Esophagus muscularis mucosa (tissue), 4 donors: ENCODE measurements at regions not wholly inside any gene's neighbourhood (a gene's known extent, or its start where the extent isn't known, plus 50 kb on each side); places are given as distances from the start of the nearest gene placed in this dataset.

Experiments
- DNase-seq: peaks from one replicate; pipeline ENCODE4 v3.0.0-alpha.2; 2017; ENCODE audit errors: extremely low spot score
- H3K27ac ChIP-seq, 4 donors: fragments of 200-600 bp; sonication (generic); replicated peaks in 1 of 4; 1 replicate in 3 of 4; 2 replicates in 1 of 4; pipeline ENCODE4 v1.5.1; 2016 to 2019; ENCODE audit warnings: mild to moderate bottlenecking in 1 of 4
- H3K27me3 ChIP-seq, 4 donors: fragments of 200-600 bp; sonication (generic); one replicate each; pipeline versions ENCODE4 v1.5.1 to v1.6.0; 2016 to 2019
- H3K36me3 ChIP-seq, 4 donors: fragments of 200-600 bp; sonication (generic); one replicate each; pipeline ENCODE4 v1.5.1; 2016 to 2019
- H3K4me1 ChIP-seq, 4 donors: fragments of 200-600 bp; sonication (generic); one replicate each; pipeline ENCODE4 v1.5.1; 2016 to 2019
- H3K4me3 ChIP-seq, 4 donors: fragments of 200-600 bp; sonication (generic); 1 replicate in 2 of 4; 2 replicates in 2 of 4; pipeline ENCODE4 v1.5.1; 2016 to 2019; ENCODE audit warnings: mild to moderate bottlenecking in 4 of 4, moderate library complexity in 1 of 4
- H3K9me3 ChIP-seq, 4 donors: fragments of 200-600 bp; sonication (generic); 1 replicate in 3 of 4; 2 replicates in 1 of 4; pipeline ENCODE4 v1.5.1; 2016 to 2019
- EP300 ChIP-seq: sonication (generic); formaldehyde crosslinking; IDR thresholded peaks from one replicate; pipeline ENCODE4 v1.6.1; 2017; ENCODE audit warnings: antibody characterized with exemption
- POLR2A ChIP-seq: fragments of 450-650 bp; IDR thresholded peaks from one replicate; pipeline ENCODE4 v1.6.1; 2017; ENCODE audit warnings: antibody characterized with exemption, moderate library complexity, mild to moderate bottlenecking, low read depth
- POLR2AphosphoS5 ChIP-seq, 2 donors: sonication (generic); formaldehyde crosslinking; IDR thresholded peaks; one replicate each; pipeline ENCODE4 v1.6.1; 2017; ENCODE audit warnings: antibody characterized with exemption in 2 of 2
- WGBS: methylation state at CpG from one replicate; pipeline ENCODE4 v1.1.5; 2018; 5-methylcytosine and 5-hydroxymethylcytosine counted together
- intact Hi-C: fragments of 100-400 bp; cut with DNase I; formaldehyde crosslinking; loops from one replicate; pipeline ENCODE4 v1.15.1; 2023
- TF ChIP-seq, protein P1 (sequence below), 3 experiments: fragments of 200-600 bp in 2 of 3; fragments of 450-650 bp in 1 of 3; sonication (generic) in 2 of 3; IDR thresholded peaks; one replicate each; pipeline ENCODE4 v1.5.1; 2017 to 2019; ENCODE audit warnings: antibody characterized with exemption in 3 of 3, mild to moderate bottlenecking in 2 of 3, moderate library complexity in 1 of 3

DNA sequence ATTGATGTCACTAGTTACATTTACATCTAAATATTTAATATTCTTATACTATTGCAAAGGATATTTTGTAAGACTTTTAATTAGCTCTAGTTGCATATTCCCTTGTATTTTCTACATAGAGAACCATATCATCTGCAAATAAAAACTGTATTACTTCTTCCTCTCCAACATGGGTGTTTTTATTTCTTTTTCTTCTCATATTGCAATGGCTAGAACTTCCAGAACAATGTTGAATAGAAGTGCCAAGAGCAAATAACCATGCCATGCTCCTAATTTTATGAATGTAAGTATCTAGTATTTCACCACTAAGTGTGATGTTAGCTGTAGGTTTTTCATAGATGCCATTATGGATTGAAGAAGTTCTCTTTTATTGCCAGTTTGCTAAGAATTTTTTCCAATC is 321.8 kb upstream of the NCAM1 start:
- Histone ChIP-seq H3K27ac (no peak overlapping the region), H3K4me3 (no peak overlapping the region), H3K4me1 (peaks cover 0 to 11% (median 0%) of the 10 kb centered on the region in 4 donors), H3K9me3 (peaks cover 0 to 26% (median 13%) of the 10 kb centered on the region in 4 donors), H3K36me3 (no peaks in the 10 kb centered on the region), H3K27me3 (peaks cover 0 to 4% (median 0%) of the 10 kb centered on the region in 4 donors)
- TF ChIP-seq EP300 (no peak), POLR2A (no peak), POLR2AphosphoS5 (IDR thresholded peaks at IDR 0.05) (no peak)
- TF ChIP-seq, protein P1, sequence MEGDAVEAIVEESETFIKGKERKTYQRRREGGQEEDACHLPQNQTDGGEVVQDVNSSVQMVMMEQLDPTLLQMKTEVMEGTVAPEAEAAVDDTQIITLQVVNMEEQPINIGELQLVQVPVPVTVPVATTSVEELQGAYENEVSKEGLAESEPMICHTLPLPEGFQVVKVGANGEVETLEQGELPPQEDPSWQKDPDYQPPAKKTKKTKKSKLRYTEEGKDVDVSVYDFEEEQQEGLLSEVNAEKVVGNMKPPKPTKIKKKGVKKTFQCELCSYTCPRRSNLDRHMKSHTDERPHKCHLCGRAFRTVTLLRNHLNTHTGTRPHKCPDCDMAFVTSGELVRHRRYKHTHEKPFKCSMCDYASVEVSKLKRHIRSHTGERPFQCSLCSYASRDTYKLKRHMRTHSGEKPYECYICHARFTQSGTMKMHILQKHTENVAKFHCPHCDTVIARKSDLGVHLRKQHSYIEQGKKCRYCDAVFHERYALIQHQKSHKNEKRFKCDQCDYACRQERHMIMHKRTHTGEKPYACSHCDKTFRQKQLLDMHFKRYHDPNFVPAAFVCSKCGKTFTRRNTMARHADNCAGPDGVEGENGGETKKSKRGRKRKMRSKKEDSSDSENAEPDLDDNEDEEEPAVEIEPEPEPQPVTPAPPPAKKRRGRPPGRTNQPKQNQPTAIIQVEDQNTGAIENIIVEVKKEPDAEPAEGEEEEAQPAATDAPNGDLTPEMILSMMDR (IDR thresholded peaks at IDR 0.05), result no peak
- intact Hi-C loops, result no loop called here
- DNase-seq, result no peak

DNA sequence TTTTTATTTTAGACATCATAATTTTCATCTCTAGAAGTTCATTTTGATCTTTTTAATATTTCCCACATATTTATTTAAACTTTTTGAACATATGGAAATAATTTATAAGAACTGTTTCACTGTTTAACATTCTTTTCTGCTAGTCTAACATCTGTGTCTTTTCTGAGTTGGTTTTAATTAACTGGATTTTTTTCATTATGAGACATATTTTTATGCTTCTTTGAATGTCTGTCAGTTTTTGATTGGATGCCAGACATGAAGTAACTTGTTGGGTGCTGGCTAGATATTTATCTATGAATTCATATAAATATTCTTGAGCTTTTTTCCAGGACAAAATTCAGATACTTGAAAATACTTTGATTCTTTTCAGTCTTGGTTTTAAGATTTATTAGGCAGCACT is 317.8 kb upstream of the NCAM1 start:
- H3K36me3 ChIP-seq, result no peaks in the 10 kb centered on the region
- intact Hi-C loops, result no loop called here
- H3K27me3 ChIP-seq, result no peaks in the 10 kb centered on the region
- H3K4me3 ChIP-seq, result no peak overlapping the region
- H3K4me1 ChIP-seq, result no peaks in the 10 kb centered on the region
- TF ChIP-seq EP300, result no peak
- TF ChIP-seq POLR2AphosphoS5 (IDR thresholded peaks at IDR 0.05), result no peak
- no peak for TF ChIP-seq POLR2A
- TF ChIP-seq, protein P1 (IDR thresholded peaks at IDR 0.05), result no peak
- no peak overlapping the region for H3K27ac ChIP-seq
- no peak for DNase-seq
- peaks cover 0 to 26% (median 15%) of the 10 kb centered on the region in 4 donors for H3K9me3 ChIP-seq

DNA sequence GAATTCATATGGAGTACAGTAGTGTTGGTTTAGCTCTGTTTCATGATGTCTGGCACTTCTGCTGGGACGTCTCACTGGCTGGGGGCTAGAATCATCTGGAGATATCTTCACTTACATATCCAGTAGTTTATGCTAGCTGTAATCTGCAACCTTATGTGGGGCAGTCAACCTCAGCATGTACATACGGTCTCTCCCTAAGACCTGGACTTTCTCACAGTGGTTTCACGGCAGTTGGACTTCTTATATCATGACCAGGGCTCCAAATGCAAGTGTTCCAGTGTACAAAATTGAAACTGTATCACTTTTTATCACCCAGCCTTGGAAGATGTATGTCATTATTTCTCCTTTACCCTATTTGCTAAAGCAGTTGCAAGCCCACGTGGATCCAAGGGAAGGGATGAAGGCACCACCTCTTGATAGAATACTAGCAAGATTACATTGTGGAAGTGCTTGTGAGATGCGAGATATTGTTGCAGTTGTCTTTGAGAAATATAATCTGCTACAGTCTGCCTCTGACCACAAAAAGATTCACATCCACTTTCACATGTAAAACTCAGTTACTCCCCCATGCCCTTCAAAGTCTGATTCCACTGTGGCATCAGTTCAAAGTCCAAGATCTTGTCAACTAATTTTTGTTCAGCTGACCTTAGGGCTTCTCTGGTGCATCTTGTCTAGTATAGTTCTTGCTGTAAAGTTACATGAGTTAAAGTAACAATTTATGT is 316.6 kb upstream of the NCAM1 start:
- Histone ChIP-seq H3K4me1 (no peaks in the 10 kb centered on the region), H3K9me3 (peaks cover 0 to 18% (median 9%) of the 10 kb centered on the region in 4 donors), H3K27ac (no peak overlapping the region), H3K27me3 (no peaks in the 10 kb centered on the region), H3K4me3 (no peak overlapping the region), H3K36me3 (no peaks in the 10 kb centered on the region)
- intact Hi-C loops, result no loop called here
- 79% methylated on average over 5 of the region's 5 CpGs for WGBS
- TF ChIP-seq EP300, result no peak
- TF ChIP-seq POLR2AphosphoS5 (IDR thresholded peaks at IDR 0.05), result no peak
- TF ChIP-seq POLR2A, result no peak
- TF ChIP-seq, protein P1 (IDR thresholded peaks at IDR 0.05), result no peak
- no peak for DNase-seq

DNA sequence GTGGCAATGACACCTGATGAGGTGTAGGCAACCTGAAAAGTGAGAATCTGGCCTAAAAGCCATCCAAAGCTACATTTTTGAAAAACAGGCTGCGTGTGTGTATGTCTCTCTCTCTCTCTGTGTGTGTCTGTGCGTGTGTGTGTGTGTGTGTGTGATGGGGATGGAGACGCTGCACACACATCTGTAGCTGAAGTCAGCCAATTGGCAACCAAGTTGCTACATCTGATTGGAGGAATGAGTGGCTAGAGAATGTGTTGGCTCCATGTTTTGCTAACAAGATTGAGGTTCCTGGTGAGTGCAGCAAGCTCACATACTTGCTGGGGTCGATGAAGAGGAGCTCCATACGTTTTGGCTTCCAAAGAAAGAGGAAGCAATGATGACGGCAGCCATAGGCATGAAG is 311.4 kb upstream of the NCAM1 start:
- H3K27ac ChIP-seq, result no peak overlapping the region
- no peak overlapping the region for H3K4me3 ChIP-seq
- 92% methylated on average over 6 of the region's 6 CpGs for WGBS
- H3K9me3 ChIP-seq, result peaks cover 0 to 4% (median 0%) of the 10 kb centered on the region in 4 donors
- H3K4me1 ChIP-seq, result peaks cover 0 to 7% (median 2%) of the 10 kb centered on the region in 4 donors
- intact Hi-C loops, result no loop called here
- H3K27me3 ChIP-seq, result no peaks in the 10 kb centered on the region
- TF ChIP-seq, protein P1 (IDR thresholded peaks at IDR 0.05), result no peak
- TF ChIP-seq EP300 (no peak), POLR2A (no peak), POLR2AphosphoS5 (IDR thresholded peaks at IDR 0.05) (no peak)
- no peaks in the 10 kb centered on the region for H3K36me3 ChIP-seq
- peak; percentile 74 for DNase-seq

DNA sequence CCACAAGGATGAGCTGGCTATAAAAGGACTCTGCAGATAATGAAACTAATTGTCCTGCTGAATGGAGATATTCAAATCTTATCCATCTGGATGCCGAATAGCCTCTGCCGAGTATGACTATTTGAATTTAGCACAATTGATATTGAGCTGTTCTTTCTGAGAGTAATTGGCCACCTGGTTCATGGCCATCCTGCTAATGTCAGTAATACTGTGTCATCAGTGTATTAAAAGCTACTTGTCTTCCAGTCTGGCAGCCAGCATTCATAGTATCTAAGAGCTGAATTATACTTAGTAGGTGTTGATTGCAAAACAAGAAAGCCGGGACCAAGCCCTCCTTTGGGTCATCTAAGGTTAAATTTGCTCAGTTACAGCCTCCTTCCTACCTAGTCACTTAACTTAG is 310.7 kb upstream of the NCAM1 start:
- TF ChIP-seq EP300 (no peak), POLR2AphosphoS5 (IDR thresholded peaks at IDR 0.05) (no peak), POLR2A (no peak)
- TF ChIP-seq, protein P1 (IDR thresholded peaks at IDR 0.05), result no peak
- no peaks in the 10 kb centered on the region for H3K27me3 ChIP-seq
- no peaks in the 10 kb centered on the region for H3K36me3 ChIP-seq
- DNase-seq, result peak; percentile 26
- intact Hi-C loops, result no loop called here
- WGBS, result 74% methylated on average over 3 of the region's 3 CpGs
- H3K9me3 ChIP-seq, result no peaks in the 10 kb centered on the region
- H3K4me3 ChIP-seq, result no peak overlapping the region
- no peak overlapping the region for H3K27ac ChIP-seq
- peaks cover 4 to 11% (median 9%) of the 10 kb centered on the region in 4 donors for H3K4me1 ChIP-seq
